ENCODE measurements at regions not wholly inside any gene's neighbourhood (a gene's known extent, or its start where the extent isn't known, plus 50 kb on each side); places are given as distances from the start of the nearest gene placed in this dataset.

DNA sequence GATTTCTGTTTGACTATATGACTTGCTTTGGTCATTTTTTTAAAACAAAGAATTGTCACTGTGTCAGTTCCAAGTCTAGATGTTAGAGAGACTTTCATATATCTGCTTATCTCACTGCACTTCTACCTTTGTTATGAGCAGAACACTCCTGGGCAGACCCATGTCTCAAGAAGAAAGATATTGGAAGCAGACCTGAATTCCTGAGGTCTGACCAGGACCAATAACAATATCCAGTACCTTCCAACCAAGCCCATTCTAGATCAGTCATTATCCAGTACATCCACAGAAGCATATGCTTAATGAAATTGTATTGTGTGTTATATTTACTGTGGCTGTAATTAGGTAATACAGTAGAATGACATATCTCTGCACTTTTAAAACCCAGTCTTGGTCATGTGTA lies 811.3 kb upstream of the GBE1 start:
- TF ChIP-seq, protein P1, sequence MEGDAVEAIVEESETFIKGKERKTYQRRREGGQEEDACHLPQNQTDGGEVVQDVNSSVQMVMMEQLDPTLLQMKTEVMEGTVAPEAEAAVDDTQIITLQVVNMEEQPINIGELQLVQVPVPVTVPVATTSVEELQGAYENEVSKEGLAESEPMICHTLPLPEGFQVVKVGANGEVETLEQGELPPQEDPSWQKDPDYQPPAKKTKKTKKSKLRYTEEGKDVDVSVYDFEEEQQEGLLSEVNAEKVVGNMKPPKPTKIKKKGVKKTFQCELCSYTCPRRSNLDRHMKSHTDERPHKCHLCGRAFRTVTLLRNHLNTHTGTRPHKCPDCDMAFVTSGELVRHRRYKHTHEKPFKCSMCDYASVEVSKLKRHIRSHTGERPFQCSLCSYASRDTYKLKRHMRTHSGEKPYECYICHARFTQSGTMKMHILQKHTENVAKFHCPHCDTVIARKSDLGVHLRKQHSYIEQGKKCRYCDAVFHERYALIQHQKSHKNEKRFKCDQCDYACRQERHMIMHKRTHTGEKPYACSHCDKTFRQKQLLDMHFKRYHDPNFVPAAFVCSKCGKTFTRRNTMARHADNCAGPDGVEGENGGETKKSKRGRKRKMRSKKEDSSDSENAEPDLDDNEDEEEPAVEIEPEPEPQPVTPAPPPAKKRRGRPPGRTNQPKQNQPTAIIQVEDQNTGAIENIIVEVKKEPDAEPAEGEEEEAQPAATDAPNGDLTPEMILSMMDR (IDR thresholded peaks at IDR 0.05; ENCODE audit: insufficient read depth, low read length) = no peak
- TF ChIP-seq POLR2AphosphoS5 (IDR thresholded peaks at IDR 0.05; ENCODE audit: low read depth) = no peak
- TF ChIP-seq, protein P2, sequence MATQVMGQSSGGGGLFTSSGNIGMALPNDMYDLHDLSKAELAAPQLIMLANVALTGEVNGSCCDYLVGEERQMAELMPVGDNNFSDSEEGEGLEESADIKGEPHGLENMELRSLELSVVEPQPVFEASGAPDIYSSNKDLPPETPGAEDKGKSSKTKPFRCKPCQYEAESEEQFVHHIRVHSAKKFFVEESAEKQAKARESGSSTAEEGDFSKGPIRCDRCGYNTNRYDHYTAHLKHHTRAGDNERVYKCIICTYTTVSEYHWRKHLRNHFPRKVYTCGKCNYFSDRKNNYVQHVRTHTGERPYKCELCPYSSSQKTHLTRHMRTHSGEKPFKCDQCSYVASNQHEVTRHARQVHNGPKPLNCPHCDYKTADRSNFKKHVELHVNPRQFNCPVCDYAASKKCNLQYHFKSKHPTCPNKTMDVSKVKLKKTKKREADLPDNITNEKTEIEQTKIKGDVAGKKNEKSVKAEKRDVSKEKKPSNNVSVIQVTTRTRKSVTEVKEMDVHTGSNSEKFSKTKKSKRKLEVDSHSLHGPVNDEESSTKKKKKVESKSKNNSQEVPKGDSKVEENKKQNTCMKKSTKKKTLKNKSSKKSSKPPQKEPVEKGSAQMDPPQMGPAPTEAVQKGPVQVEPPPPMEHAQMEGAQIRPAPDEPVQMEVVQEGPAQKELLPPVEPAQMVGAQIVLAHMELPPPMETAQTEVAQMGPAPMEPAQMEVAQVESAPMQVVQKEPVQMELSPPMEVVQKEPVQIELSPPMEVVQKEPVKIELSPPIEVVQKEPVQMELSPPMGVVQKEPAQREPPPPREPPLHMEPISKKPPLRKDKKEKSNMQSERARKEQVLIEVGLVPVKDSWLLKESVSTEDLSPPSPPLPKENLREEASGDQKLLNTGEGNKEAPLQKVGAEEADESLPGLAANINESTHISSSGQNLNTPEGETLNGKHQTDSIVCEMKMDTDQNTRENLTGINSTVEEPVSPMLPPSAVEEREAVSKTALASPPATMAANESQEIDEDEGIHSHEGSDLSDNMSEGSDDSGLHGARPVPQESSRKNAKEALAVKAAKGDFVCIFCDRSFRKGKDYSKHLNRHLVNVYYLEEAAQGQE (IDR thresholded peaks at IDR 0.05; ENCODE audit: insufficient replicate concordance, low read depth) = no peak

All from HL-60 (cell line).